ENCODE measurements at regions not wholly inside any gene's neighbourhood (a gene's known extent, or its start where the extent isn't known, plus 50 kb on each side); places are given as distances from the start of the nearest gene placed in this dataset.

DNA sequence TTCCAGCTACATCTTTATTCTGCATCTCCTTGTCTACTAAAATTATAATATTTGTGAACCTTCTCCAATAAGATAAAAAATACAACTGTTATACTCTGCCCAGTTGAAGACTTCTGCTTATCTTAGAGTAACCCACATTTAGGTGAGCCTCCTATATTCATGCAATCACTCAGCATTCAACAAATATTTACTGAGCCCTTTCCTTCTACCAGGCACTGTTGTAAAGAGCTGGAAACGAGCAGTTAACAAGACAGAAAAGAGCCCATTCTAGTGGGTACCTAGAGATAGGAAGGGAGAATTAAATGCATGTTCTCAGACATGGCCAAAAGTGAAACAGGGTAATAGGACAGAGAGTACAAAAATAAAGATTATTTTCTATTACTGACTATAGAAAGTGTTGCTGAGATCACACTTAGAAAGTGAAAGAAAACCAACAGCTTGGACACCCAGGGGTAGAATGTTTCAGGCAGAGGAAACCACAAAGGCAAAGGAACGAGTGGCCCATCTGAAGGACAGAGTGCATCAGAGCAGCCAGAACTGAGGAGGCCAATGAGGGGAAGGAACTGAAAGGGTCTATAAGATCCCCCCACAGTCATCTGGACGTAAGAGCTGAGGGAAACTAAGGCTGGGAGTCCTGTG is 50.8 kb upstream of the SMLR1 start:
- DNase-seq (ENCODE audit: extremely low read depth in 1 of 11, low read depth in 9 of 11, low spot score in 4 of 11): no peak
